SU-DHL-6 (cell line): ENCODE measurements at regions not wholly inside any gene's neighbourhood (a gene's known extent, or its start where the extent isn't known, plus 50 kb on each side); places are given as distances from the start of the nearest gene placed in this dataset.

Source experiments
- CTCF ChIP-seq: fragments of 200-600 bp; sonication (generic); IDR thresholded peaks from one replicate; pipeline ENCODE4 v1.5.1; 2017; ENCODE audit warnings: antibody characterized with exemption, mild to moderate bottlenecking, low read length, moderate library complexity; ENCODE audit not compliant: insufficient read depth, poor library complexity, severe bottlenecking
- EZH2phosphoT487 ChIP-seq: fragments of 200-600 bp; sonication (generic), shearing (Covaris generic); conservative IDR thresholded peaks from 2 replicates; pipeline ENCODE4 v1.6.1; 2018; ENCODE audit warnings: mild to moderate bottlenecking, antibody characterized with exemption, low read length, moderate library complexity, mixed read lengths

GRCh38 chr14:84465880-84466279, 1064.1 kb upstream of the FLRT2 start:
- TF ChIP-seq CTCF (no peak), EZH2phosphoT487 (no peak)
